C1 segment of cervical spinal cord (tissue), 14 donors: ENCODE measurements at regions not wholly inside any gene's neighbourhood (a gene's known extent, or its start where the extent isn't known, plus 50 kb on each side); places are given as distances from the start of the nearest gene placed in this dataset.

ENCODE experiments used
- DNase-seq, 14 donors: peaks; one replicate each; lab custom pipeline; 2025; lab: John Stamatoyannopoulos, UW

- DNase-seq = no peak
These were observed 153.1 kb upstream of the SORCS1 start for GRCh38 chr10:107317592-107317991.

- no peak for DNase-seq
These were observed 138.7 kb upstream of the SORCS1 start for GRCh38 chr10:107303203-107303602.

GRCh38 chr10:107299606-107300005, 135.1 kb upstream of the SORCS1 start:
- DNase-seq = no peak

GRCh38 chr10:107284187-107284586, 119.7 kb upstream of the SORCS1 start:
- DNase-seq = no peak

GRCh38 chr10:107280293-107280692, 115.8 kb upstream of the SORCS1 start:
- no peak for DNase-seq

GRCh38 chr10:107277591-107277990, 113.1 kb upstream of the SORCS1 start:
- DNase-seq = no peak

GRCh38 chr10:107275806-107276205, 111.3 kb upstream of the SORCS1 start:
- no peak for DNase-seq

GRCh38 chr10:107269626-107270025, 105.1 kb upstream of the SORCS1 start:
- no peak for DNase-seq

GRCh38 chr10:107264742-107265141, 100.2 kb upstream of the SORCS1 start:
- no peak for DNase-seq

- no peak for DNase-seq
These were observed 79.6 kb upstream of the SORCS1 start for GRCh38 chr10:107244122-107244521.

- DNase-seq = no peak
These were observed 73.8 kb upstream of the SORCS1 start for GRCh38 chr10:107238275-107238674.

- DNase-seq = no peak
These were observed 67.5 kb upstream of the SORCS1 start for GRCh38 chr10:107232013-107232412.

GRCh38 chr10:107230887-107231286, 66.4 kb upstream of the SORCS1 start:
- no peak for DNase-seq

- DNase-seq = no peak
These were observed 51.2 kb upstream of the SORCS1 start for GRCh38 chr10:107215681-107216080.
